Uterus (tissue), 3 donors: ENCODE measurements at regions not wholly inside any gene's neighbourhood (a gene's known extent, or its start where the extent isn't known, plus 50 kb on each side); places are given as distances from the start of the nearest gene placed in this dataset.

Experiments
- DNase-seq, 2 donors: peaks; one replicate each; pipeline ENCODE4 v3.0.0-alpha.2; 2019 to 2020
- H3K27ac ChIP-seq, 2 donors: fragments of 200-600 bp; sonication (generic); 1 replicate in 1 of 2; 2 replicates in 1 of 2; pipeline ENCODE4 v1.5.1; 2016 to 2018
- H3K27me3 ChIP-seq, 2 donors: fragments of 200-600 bp; sonication (generic); one replicate each; pipeline ENCODE4 v1.5.1; 2018 to 2019; ENCODE audit warnings: control low read depth in 1 of 2
- H3K36me3 ChIP-seq, 2 donors: fragments of 200-600 bp; sonication (generic); one replicate each; pipeline ENCODE4 v1.5.1; 2019; ENCODE audit warnings: control low read depth in 1 of 2
- H3K4me1 ChIP-seq, 2 donors: fragments of 200-600 bp; sonication (generic); one replicate each; pipeline ENCODE4 v1.5.1; 2018 to 2019; ENCODE audit warnings: control low read depth in 1 of 2
- H3K4me3 ChIP-seq, 2 donors: fragments of 200-600 bp; sonication (generic); 1 replicate in 1 of 2; 2 replicates in 1 of 2; pipeline ENCODE4 v1.5.1; 2018 to 2019; ENCODE audit warnings: mild to moderate bottlenecking in 1 of 2
- H3K9me3 ChIP-seq, 2 donors: fragments of 200-600 bp; sonication (generic); one replicate each; pipeline ENCODE4 v1.5.1; 2019; ENCODE audit warnings: control low read depth in 1 of 2
- CTCF ChIP-seq, 4 experiments: fragments of 200-600 bp in 2 of 4; fragments of 450-650 bp in 2 of 4; sonication (generic) in 2 of 4; IDR thresholded peaks; one replicate each; pipeline ENCODE4 v1.5.1; 2016 to 2019; ENCODE audit warnings: antibody characterized with exemption in 4 of 4, mild to moderate bottlenecking in 2 of 4, moderate library complexity in 1 of 4
- POLR2A ChIP-seq, 2 donors: fragments of 450-650 bp; IDR thresholded peaks; one replicate each; pipeline ENCODE4 v1.6.1; 2016; ENCODE audit warnings: antibody characterized with exemption in 2 of 2, mild to moderate bottlenecking in 1 of 2, moderate library complexity in 1 of 2
- intact Hi-C: fragments of 100-400 bp; cut with DNase I; formaldehyde crosslinking; loops from one replicate; pipeline ENCODE4 v1.15.1; 2023; ENCODE audit warnings: low total_unique reads
- donor health status: DM: yes; HTN: yes; CAD: no.

- H3K9me3 ChIP-seq: no peaks in the 10 kb centered on the region
- DNase-seq: no peak
- TF ChIP-seq CTCF (IDR thresholded peaks at IDR 0.05): no peak
- TF ChIP-seq POLR2A (IDR thresholded peaks at IDR 0.05): no peak
- H3K4me3 ChIP-seq: no peak overlapping the region
- no peak overlapping the region for H3K27ac ChIP-seq
- H3K27me3 ChIP-seq: no peaks in the 10 kb centered on the region
- no peaks in the 10 kb centered on the region for H3K36me3 ChIP-seq
- H3K4me1 ChIP-seq: no peaks in the 10 kb centered on the region
- intact Hi-C loops: no loop called here
Observed at GRCh38 chr13:89930861-89931260, 1416.6 kb upstream of the MIR17HG start.

GRCh38 chr13:89932902-89933301, 1414.6 kb upstream of the MIR17HG start:
- TF ChIP-seq POLR2A (IDR thresholded peaks at IDR 0.05) (no peak), CTCF (IDR thresholded peaks at IDR 0.05) (no peak)
- intact Hi-C loops: no loop called here
- H3K9me3 ChIP-seq: no peaks in the 10 kb centered on the region
- DNase-seq: no peak
- no peak overlapping the region for H3K4me3 ChIP-seq
- no peaks in the 10 kb centered on the region for H3K27me3 ChIP-seq
- H3K27ac ChIP-seq: no peak overlapping the region
- no peaks in the 10 kb centered on the region for H3K4me1 ChIP-seq
- H3K36me3 ChIP-seq: no peaks in the 10 kb centered on the region

- intact Hi-C loops: no loop called here
- no peak overlapping the region for H3K27ac ChIP-seq
- no peaks in the 10 kb centered on the region for H3K27me3 ChIP-seq
- no peak for DNase-seq
- H3K9me3 ChIP-seq: no peaks in the 10 kb centered on the region
- no peaks in the 10 kb centered on the region for H3K4me1 ChIP-seq
- TF ChIP-seq CTCF (IDR thresholded peaks at IDR 0.05): no peak
- no peak for TF ChIP-seq POLR2A (IDR thresholded peaks at IDR 0.05)
- no peaks in the 10 kb centered on the region for H3K36me3 ChIP-seq
- no peak overlapping the region for H3K4me3 ChIP-seq
Observed at GRCh38 chr13:89936256-89936655, 1411.2 kb upstream of the MIR17HG start.

- intact Hi-C loops: no loop called here
- H3K27ac ChIP-seq: no peak overlapping the region
- no peaks in the 10 kb centered on the region for H3K27me3 ChIP-seq
- no peak overlapping the region for H3K4me3 ChIP-seq
- H3K4me1 ChIP-seq: no peaks in the 10 kb centered on the region
- H3K36me3 ChIP-seq: no peaks in the 10 kb centered on the region
- no peaks in the 10 kb centered on the region for H3K9me3 ChIP-seq
- DNase-seq: no peak
- no peak for TF ChIP-seq POLR2A (IDR thresholded peaks at IDR 0.05)
- TF ChIP-seq CTCF (IDR thresholded peaks at IDR 0.05): no peak
Observed at GRCh38 chr13:89937420-89937819, 1410.1 kb upstream of the MIR17HG start.

GRCh38 chr13:89940383-89940782, 1407.1 kb upstream of the MIR17HG start:
- TF ChIP-seq POLR2A (IDR thresholded peaks at IDR 0.05) (no peak), CTCF (IDR thresholded peaks at IDR 0.05) (no peak)
- Histone ChIP-seq H3K9me3 (no peaks in the 10 kb centered on the region), H3K4me1 (no peaks in the 10 kb centered on the region), H3K27ac (no peak overlapping the region), H3K36me3 (no peaks in the 10 kb centered on the region), H3K4me3 (no peak overlapping the region), H3K27me3 (no peaks in the 10 kb centered on the region)
- intact Hi-C loops: no loop called here
- DNase-seq: no peak
